Activated T-cell treated with anti-CD3 and anti-CD28 coated beads for 1 hour (primary cell): ENCODE measurements at regions not wholly inside any gene's neighbourhood (a gene's known extent, or its start where the extent isn't known, plus 50 kb on each side); places are given as distances from the start of the nearest gene placed in this dataset.
"Not testable (repeated sequence)": the region's sequence is repeated elsewhere in the genome, so short reads cannot be mapped to it uniquely, and the experiment has no call there.

Experiments
- DNase-seq: peaks from one replicate; pipeline ENCODE4 v3.0.0-alpha.2; 2020; ENCODE audit warnings: low read depth

DNA sequence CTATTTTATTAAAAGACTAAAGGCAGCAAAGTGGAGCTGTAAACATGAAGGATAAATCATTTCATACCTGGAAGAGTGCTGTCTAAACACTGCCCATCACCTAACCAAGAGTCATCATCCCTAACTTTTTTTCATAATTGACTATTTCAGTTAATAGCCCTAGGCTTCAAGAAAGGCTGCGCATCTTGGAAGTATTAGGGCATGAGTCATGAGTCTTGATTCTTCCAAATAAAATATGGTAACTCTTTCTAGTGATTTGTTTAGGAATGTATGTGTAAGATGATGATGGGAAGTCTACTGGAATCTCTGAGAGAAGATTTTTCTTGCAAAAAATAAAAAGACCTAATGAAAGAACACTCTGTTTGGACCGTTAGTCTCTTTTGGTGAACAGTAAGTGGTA lies 207.7 kb upstream of the AHR start:
- DNase-seq = no peak

DNA sequence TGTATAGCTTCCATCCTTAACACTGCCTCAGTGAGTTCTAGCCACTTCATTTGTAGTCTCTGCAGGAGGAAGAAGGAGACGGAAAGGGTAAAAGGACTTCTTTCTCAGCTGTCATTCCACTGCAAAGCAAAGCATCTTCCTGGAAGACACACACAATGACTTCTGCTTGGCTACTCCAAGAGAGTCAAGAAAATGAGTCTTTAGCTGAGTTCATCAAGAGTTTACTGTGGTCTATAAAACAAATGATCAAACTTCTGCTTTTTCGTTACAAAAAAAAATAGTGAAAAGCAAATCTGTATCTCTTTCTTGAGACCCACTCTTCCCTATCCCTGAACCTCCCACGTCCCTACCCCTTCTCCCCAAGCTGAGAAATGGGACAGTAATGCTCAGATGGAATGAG lies 205.0 kb upstream of the AHR start:
- no peak for DNase-seq

DNA sequence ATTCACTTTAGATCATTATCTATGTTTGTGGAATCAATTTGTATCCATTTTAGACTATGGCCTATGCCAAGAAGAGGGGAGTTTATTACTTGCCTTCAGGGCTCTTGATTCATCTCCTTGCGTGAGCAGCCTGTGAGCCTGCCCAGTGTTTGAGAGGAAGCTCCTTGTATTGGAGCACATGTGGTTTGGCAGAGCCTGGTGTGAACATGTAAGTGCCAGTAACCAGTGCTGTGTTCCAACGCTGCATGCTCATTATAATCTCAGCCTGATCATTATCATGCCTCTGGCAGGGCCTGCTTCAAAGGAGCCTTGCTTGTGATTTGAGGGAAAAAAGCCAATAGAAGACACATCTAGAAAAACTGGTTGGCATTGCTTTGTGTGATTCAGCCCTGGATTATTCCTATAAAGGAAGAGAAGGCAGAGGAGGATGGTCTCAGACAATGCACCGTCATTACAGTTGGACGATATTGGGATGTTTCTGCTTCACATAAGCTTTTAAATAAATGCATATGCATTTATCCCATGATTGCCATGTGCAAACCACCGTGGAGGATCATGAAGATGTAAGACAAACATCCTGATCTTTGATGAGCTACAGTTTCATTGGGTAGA lies 203.4 kb upstream of the AHR start:
- DNase-seq = no peak

DNA sequence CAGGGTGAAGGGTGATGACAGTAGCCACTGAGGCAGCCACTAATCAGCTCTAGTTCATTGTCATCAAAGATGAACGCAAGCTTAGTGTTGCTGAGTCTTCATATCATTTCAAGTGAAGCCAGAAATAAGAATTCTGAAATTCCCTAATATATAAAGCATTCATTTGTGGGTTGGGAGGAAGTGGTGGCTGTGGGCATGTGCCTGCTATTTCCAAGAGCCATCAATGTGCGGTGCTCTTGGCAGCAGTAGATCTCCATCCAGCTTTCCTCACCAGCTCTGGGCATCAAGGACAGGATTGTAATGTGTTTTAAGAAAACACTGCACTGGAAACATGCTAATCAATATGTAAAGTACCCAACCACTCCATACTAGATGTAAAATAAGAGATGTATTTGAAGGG lies 202.5 kb upstream of the AHR start:
- DNase-seq = no peak

DNA sequence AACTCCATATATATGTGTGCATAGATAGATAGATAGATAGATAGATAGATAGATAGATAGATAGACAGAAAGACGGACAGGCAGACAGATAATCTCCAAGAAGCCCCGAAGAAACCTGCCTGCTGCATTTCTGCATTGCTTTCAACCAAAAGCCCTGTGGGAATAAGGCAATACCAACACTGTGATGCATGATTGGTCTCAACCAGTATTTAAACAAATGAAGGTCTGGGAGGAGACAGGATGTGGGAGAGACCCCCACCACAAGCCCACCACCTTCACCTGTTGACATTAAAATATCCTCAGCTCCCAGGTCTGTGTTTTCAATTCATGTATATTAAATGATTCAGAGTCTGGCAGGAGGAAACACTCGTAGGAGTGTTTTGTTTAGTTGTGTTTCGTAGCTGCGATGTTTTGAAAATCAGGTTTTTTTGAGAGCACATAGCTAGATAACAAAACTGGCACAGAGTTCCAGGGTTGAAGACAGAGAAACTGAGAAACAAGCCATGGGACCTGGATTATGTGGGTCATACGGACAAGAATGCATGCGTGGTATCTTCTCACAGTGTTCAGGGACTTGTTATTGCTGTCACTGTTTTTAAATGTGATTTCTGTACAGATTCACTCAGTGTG lies 200.7 kb upstream of the AHR start:
- no peak for DNase-seq

DNA sequence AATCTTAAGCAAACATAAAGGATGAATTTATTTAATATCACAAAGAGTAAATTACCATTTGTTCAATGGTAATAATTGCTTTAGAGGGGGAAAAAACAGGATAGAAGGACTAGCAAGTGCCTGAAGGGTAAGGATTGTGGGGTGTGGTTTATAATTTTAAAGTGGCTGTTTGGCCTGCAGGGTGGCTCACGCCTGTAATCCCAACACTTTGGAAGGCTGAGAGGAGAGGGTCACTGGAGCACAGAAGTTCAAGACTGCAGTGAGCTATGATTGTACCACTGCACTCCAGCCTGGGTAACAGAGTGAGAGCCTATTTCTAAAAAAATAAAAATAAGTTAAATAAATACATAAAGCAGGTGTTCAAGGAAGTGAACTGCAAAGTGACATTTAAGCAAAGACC lies 199.9 kb upstream of the AHR start:
- no peak for DNase-seq

DNA sequence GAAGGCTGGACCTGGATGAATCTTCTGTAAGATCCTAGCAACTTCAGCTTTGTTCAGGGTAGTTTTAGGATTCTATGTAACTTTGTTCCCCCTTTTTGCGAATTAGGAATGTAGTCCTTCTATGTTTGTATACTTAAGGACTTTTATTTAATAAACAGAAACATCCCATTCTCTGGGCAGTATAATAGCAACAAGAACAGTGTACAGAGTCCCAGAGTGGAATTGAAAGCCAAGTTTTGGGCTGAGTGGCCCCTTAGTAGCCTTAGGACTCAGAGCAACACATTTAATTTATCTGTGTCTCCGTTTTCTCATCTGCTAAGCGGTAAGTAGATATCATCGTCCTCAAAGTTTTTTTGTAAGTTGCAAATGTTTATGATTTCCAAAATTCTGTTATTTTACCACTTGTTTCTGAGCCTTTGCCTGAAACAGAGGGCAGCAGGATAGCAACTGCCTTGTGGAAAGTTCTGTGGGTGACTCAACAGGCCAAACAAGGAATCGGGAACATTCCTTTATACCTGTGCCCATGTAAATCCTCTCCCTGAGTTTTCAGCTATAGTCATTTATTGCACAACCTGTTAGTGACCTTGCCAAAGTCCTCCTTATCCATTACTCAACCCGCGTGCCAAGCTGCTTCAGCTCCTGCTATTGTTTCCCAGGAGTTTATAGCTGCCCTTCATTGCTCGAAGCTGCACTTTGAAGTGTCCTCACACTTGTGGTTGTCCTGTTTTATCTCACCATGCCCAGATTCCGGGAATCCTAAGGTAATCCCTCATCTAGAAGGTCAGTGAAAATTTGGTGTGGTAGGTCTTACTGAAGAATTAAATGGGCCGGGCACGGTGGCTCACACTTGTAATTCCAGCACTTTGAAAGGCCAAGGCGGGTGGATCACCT lies 199.1 kb upstream of the AHR start:
- no peak for DNase-seq

DNA sequence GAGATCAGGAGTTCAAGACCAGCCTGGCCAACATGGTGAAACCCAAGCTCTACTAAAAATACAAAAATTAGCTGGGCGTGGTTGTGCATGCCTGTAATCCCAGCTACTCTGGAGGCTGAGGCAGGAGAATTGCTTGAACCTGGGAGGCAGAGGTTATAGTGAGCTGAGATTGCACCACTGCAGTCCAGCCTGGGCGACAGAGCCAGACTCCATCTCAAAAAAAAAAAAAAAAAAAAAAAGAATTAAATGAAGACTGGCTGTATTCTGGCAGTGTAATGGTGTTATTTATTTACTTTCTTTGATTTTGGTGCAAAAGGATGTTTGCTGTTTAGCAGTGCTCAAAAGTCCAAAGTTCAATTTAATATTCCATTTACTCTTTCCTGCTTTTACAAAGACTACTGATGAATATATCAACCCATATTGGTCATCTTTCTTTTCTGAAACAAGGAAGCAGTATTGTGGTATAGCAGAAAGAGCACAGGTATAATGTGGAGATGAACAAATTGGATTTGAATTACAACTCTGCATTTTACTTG lies 198.4 kb upstream of the AHR start:
- DNase-seq = not testable (repeated sequence)

DNA sequence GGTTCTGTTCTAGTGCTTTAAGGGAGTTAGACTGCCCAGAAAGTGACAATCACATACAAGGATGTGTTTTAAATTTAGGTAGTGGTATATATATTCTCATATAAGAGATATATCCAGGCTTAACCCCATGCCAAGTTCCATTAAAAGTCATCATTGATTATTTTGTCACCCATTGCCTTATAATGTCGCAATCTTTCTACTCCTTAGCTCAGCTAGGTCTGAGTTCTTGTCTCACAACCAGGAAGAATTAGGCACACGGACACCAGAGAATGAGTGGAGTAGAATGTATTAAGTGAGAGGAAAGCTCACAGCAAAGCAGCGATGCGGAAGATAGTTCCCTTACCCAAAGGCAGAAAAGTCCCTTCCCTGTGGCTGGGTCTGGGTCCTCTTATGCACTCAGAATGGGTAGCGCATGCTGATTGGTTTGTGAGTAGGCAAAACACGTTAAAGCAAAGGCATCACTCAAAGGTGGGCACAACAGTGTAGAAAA lies 197.2 kb upstream of the AHR start:
- no peak for DNase-seq

DNA sequence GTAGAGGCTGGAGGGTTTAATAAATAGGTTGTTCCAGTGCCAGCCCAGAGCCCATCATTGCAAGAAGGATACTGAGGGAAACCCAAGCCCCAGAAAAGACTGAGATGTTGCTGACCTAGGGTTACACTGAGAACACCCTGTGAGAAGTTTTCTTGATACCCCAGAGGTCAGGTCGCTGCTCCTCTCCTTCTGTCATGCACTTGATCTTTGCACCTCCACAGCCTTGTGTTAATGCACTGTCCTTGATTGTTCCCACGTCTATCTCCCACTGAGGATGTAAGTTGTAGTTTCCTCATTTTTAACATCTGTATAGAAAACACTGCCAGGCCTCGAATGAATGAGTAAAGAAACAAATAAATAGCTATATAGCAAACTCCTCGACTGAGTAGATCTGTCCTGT lies 195.3 kb upstream of the AHR start:
- DNase-seq = no peak

DNA sequence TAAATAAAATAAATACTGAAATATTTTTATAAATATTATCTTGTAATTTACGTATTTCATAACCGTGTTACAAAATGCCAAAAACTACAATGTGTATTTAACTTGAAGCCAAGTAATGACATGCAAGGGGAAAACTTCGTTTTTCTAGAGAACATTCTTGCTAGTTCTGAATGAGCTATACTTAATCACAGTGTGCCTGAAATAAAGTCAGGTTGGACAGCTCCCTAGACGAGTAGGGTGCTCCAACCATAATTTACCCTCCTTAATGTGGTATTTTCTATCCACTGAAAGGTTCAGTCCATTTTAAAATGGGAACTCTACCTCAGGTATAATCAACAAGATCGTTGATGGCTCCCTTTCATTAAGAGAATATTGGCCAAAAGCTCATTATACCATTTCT lies 194.5 kb upstream of the AHR start:
- DNase-seq = no peak

DNA sequence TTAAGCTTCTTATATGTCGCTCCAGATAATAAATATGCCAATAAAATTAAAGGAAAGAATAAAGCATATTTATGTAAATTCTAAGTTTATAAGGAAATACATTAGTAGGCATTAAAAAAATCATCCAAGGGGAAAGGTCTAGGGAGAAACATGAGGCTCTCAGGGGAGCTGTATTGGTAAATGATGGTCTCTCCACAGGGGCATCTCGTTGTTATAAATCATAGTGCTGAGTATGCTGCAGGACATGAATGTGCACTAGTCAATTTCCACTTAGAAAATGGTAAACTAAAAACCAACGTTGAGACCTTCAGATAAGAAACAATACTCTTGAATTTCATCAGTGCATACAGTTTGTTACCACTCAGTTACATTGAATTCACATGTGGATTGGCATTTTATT lies 194.0 kb upstream of the AHR start:
- no peak for DNase-seq

DNA sequence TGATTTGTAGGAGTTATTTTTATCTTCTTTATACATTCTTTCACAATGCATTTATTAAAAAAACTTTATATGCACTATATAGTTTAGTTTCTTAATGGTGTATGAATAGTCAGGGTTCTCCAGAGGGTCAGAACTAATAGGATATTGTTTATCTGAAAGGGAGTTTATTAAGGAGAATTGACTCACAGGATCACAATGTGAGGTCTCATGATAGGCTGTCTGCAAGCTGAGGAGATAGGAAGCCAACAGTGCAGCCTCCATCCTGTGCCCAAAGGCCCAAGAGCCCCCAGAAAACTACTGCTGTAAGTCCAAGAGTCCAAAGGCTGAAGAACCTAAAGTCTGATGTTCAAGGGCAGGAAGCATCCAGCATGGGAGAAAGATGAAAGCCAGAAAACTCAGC lies 192.8 kb upstream of the AHR start:
- DNase-seq = no peak

DNA sequence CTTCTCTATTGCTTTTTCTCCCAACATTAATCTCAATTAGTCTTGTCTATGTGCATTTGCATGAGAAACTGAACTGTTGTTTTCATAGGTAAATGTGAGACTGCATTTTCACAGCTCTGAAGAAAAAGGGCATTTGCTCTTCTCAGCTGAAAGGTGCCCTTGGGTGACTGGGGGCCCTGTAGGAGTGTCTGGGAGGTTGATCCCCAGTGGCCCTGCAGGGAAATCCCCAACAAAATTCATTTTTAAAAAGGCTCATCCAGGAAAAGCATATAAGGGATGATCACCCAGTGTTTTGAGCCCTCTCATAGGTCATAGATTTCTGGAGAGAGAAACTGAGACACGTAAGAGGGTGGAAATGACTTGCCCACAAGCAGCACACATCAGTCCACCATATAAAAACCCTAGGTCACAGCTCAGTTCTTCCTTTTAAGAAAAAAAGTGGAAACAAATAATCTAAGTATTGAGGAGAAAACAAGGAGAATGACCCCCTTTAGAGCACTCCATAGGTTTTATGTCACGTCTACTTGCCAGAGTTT lies 190.3 kb upstream of the AHR start:
- DNase-seq = no peak

DNA sequence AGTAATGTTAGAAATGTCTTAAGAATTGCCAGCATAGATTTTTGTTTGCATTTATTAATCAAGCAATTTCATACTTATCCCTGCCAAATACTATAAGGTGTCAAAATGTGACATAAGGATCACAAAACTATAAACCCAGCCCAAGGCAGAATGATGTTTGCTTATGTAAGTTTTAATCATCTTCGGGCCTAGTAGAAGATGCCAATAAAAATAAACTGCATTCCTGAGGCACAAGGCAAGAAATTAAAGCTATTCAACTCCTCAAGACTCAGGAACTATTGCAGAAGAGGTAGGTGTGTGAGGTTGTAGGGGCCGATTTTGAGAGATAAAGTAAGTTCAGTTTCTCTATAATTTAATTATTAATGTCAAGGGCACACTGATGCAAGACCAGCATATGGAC lies 189.4 kb upstream of the AHR start:
- no peak for DNase-seq

DNA sequence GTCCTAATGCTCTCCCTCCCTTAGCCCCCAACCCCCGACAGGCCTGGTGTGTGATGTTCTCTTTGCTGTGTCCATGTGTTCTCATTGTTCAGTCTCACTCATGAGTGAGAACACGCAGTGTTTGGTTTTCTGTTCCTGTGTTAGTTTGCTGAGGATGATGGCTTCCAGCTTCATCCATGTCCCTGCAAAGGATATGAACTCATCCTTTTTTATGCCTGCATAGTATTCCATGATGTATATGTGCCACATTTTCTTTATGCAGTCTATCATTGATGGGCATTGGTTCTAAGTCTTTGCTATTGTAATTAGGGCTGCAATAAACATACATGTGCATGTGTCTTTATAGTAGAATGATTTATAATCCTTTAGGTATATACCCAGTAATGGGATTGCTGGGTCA lies 184.7 kb upstream of the AHR start:
- DNase-seq = not testable (repeated sequence)

DNA sequence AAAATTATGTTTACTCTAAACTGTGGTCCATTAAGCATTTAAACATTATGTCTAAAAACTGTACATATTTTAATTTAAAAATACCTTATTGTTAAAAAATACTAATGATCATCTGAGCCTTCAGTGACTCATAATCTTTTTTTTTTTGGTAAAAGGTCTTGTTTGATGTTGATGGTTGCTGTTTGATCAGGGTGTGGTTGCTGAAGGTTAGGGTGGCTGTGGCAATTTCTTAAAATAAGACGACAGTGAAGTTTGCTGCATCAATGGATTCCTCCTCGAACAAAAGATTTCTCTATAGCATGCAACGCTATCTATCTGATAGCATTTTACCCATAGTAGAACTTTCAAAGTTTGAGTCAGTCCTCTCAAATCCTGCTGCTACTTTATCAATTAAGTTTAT lies 180.0 kb upstream of the AHR start:
- DNase-seq = no peak

DNA sequence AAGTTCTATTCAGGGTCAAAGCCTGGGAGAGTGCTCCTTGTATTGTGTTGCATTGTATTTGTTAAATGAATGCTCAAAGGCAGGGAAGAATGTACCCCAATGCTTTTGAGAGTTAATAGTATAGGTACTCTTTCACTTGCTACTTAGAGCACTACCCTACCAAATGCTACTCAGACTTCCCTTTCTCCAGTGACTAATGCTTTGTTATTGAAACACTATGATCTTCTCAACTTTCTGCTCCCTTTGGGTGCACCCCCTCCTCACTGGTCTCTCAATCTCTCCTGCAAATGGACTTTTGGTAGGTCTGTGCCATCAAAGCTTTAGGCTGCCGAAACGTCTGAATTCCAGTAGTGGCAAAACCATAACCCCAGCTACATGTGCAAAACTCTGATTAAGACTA lies 177.7 kb upstream of the AHR start:
- DNase-seq = no peak

DNA sequence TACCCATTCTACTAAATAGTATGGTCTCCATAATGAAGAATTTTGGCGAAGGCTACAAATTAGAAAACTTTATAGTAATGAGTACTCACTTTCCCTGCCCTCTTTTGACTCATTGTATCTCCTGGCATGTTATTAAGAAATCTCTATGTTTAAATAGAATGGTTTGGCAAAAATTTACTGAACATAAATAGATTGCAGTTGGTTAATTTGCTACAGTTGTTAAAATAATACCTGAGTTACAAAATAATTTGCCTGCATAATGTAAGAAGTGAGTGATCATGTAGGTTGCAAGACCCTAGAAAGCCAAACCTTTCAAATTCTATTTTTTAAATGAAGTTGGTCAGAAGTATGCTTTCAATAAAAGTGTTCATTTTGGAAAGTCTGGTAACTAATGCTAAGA lies 176.8 kb upstream of the AHR start:
- no peak for DNase-seq

DNA sequence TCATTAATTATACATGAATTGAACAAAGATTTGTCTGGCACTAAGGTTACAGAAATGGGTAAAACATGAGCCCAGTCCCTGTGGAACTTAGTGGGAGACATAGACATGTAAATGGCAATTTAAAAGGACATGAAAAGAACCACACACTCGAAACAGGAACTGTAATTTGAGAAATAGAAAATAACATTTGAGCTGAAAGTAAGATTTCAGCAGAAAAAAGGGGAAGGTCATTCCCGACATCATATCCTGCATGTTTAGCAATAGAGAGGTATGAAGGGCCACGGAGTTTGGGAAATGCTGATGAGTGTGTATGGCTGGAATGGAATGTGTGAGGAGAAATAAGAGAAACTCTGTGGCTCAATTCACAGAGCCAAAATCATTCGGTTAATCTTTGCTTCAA lies 175.4 kb upstream of the AHR start:
- DNase-seq = no peak

DNA sequence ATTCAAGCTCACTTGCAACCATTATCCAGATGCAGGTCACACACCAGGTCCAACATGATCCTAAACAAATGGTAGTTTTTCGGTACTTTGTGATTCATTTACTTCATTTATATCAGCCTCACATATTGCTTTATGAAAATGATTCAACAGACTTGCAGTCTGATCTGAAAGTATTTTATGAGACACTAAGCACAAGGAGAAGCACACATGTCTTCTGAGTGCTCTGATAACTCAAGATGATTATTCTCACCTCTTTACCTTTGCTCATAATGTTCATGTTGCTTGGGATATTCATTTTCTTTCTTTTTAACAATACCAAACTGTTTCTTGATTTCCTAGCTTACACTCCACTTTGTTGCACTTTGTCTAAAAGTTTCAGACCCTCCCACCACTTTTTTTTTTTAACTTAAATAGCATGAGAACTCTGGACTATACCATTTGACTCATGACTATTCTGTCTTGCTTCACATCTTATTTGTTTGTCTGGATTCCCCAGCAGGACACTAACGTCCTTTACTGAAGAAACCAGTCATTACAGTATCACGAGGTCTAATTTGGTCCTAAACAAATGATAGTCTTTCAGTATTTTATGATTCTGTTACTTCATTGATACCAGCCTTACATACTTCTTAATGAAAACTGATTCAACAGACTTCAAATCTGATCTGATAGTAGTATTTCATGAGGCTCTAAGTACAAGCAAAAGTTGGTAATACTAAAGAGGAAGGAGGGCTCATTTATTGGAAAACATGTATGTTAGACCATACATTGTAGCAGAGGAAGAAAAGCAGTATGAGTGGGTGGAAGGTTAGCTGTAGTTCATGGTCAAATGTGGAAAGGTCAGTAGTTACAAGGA lies 171.8 kb upstream of the AHR start:
- no peak for DNase-seq

DNA sequence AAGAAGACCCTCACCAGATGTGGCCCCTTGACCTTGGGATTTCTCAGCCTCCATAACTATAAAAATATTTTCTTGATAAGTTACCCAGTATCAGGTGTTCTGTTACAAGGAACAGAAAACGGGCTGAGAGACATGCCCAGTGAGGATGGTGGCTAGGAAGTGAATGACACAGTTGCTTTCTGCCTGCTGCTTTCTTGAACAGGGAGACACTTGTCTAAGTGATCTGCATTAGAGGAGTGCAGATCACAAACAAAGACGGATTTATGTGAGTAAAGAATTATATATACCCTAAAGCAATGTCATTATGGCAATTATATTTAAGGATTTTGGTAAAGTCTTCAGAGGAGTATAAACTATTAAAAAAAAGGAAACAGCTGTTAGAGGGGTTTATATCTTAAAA lies 169.2 kb upstream of the AHR start:
- DNase-seq = no peak
